Astrocyte (in vitro differentiated cells and primary cell): ENCODE measurements at regions not wholly inside any gene's neighbourhood (a gene's known extent, or its start where the extent isn't known, plus 50 kb on each side); places are given as distances from the start of the nearest gene placed in this dataset.

ENCODE experiments used
- DNase-seq: peaks from one replicate; pipeline ENCODE4 v3.0.0-alpha.2; 2010; ENCODE audit warnings: low read depth
- FAIRE-seq: peaks from 2 replicates; lab custom pipeline; 2011; peaks lifted over from hg19 to GRCh38; lab: Jason Lieb, UNC
- H2AFZ ChIP-seq: 2 replicates; pipeline ENCODE4 v1.6.0; 2012; ENCODE audit warnings: low read depth, low read length, inconsistent platforms
- H3K27ac ChIP-seq: 2 replicates; pipeline ENCODE4 v1.5.1; 2011; ENCODE audit warnings: low read depth, low read length, inconsistent platforms
- H3K27me3 ChIP-seq: 2 replicates; pipeline ENCODE4 v1.6.0; 2011; ENCODE audit warnings: low read length, inconsistent platforms; ENCODE audit not compliant: insufficient read depth
- H3K36me3 ChIP-seq: 2 replicates; pipeline ENCODE4 v1.5.1; 2011; ENCODE audit warnings: low read length, inconsistent platforms; ENCODE audit not compliant: insufficient read depth
- H3K4me1 ChIP-seq: 2 replicates; pipeline ENCODE4 v1.5.1; 2011; ENCODE audit warnings: low read length, inconsistent platforms; ENCODE audit not compliant: insufficient read depth
- H3K4me2 ChIP-seq: 2 replicates; pipeline ENCODE4 v1.6.0; 2012; ENCODE audit warnings: low read length, inconsistent platforms
- H3K4me3 ChIP-seq: 2 replicates; pipeline ENCODE4 v1.5.1; 2011; ENCODE audit warnings: low read depth, mild to moderate bottlenecking, low read length, inconsistent platforms; ENCODE audit not compliant: insufficient read depth
- H3K79me2 ChIP-seq: 2 replicates; pipeline ENCODE4 v1.6.0; 2012; ENCODE audit warnings: mild to moderate bottlenecking, low read length, inconsistent platforms; ENCODE audit not compliant: insufficient read depth
- H3K9ac ChIP-seq: 2 replicates; pipeline ENCODE4 v1.6.0; 2012; ENCODE audit warnings: mild to moderate bottlenecking, low read length, inconsistent platforms
- H3K9me3 ChIP-seq: 2 replicates; pipeline ENCODE4 v1.5.1; 2012; ENCODE audit warnings: low read depth, mild to moderate bottlenecking, low read length, inconsistent platforms; ENCODE audit not compliant: insufficient read depth
- H4K20me1 ChIP-seq: 2 replicates; pipeline ENCODE4 v1.6.0; 2012; ENCODE audit warnings: low read length, inconsistent platforms; ENCODE audit not compliant: insufficient read depth
- H3K27ac Mint-ChIP-seq: one replicate; pipeline ENCODE4 v1.8.0; 2021; ENCODE audit warnings: mild to moderate bottlenecking, mixed read lengths; ENCODE audit not compliant: unreplicated experiment
- H3K27me3 Mint-ChIP-seq: one replicate; pipeline ENCODE4 v1.8.0; 2021; ENCODE audit warnings: low read depth, mixed read lengths; ENCODE audit not compliant: unreplicated experiment
- H3K36me3 Mint-ChIP-seq: one replicate; pipeline ENCODE4 v1.8.0; 2021; ENCODE audit warnings: low read depth, mixed read lengths; ENCODE audit not compliant: unreplicated experiment
- H3K4me1 Mint-ChIP-seq: one replicate; pipeline ENCODE4 v1.8.0; 2021; ENCODE audit warnings: low read depth, mixed read lengths; ENCODE audit not compliant: unreplicated experiment
- H3K4me3 Mint-ChIP-seq: one replicate; pipeline ENCODE4 v1.8.0; 2021; ENCODE audit warnings: mild to moderate bottlenecking, moderate library complexity, mixed read lengths; ENCODE audit not compliant: unreplicated experiment
- H3K9me3 Mint-ChIP-seq: one replicate; pipeline ENCODE4 v1.8.0; 2021; ENCODE audit warnings: mild to moderate bottlenecking, mixed read lengths; ENCODE audit not compliant: unreplicated experiment
- EZH2 ChIP-seq: IDR thresholded peaks from 2 replicates; pipeline ENCODE4 v1.6.1; 2012; ENCODE audit warnings: mild to moderate bottlenecking, low read length, inconsistent platforms; ENCODE audit not compliant: insufficient read depth
- TF ChIP-seq, protein P1 (sequence below): IDR thresholded peaks from 2 replicates; pipeline ENCODE4 v1.5.1; 2011; ENCODE audit warnings: low read depth, mild to moderate bottlenecking, inconsistent platforms, low read length, moderate library complexity; ENCODE audit not compliant: insufficient read depth

GRCh38 chr13:99118179-99118578 is 82.5 kb upstream of the UBAC2 start:
- Mint-ChIP-seq H3K4me1 (peaks cover 13% of the 10 kb centered on the region), H3K27me3 (no peaks in the 10 kb centered on the region), H3K36me3 (no peaks in the 10 kb centered on the region), H3K4me3 (no peak overlapping the region), H3K27ac (no peak overlapping the region), H3K9me3 (peaks cover 5% of the 10 kb centered on the region)
- FAIRE-seq (no peak), DNase-seq (no peak)
- no peak overlapping the region for H2AFZ ChIP-seq
- H3K79me2 ChIP-seq, result no peaks in the 10 kb centered on the region
- TF ChIP-seq EZH2, result no peak
- TF ChIP-seq, protein P1, sequence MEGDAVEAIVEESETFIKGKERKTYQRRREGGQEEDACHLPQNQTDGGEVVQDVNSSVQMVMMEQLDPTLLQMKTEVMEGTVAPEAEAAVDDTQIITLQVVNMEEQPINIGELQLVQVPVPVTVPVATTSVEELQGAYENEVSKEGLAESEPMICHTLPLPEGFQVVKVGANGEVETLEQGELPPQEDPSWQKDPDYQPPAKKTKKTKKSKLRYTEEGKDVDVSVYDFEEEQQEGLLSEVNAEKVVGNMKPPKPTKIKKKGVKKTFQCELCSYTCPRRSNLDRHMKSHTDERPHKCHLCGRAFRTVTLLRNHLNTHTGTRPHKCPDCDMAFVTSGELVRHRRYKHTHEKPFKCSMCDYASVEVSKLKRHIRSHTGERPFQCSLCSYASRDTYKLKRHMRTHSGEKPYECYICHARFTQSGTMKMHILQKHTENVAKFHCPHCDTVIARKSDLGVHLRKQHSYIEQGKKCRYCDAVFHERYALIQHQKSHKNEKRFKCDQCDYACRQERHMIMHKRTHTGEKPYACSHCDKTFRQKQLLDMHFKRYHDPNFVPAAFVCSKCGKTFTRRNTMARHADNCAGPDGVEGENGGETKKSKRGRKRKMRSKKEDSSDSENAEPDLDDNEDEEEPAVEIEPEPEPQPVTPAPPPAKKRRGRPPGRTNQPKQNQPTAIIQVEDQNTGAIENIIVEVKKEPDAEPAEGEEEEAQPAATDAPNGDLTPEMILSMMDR, result no peak
- no peaks in the 10 kb centered on the region for H3K9me3 ChIP-seq
- no peaks in the 10 kb centered on the region for H4K20me1 ChIP-seq
- H3K9ac ChIP-seq, result no peak overlapping the region
- H3K4me2 ChIP-seq, result no peak overlapping the region
- no peaks in the 10 kb centered on the region for H3K4me1 ChIP-seq
- H3K27ac ChIP-seq, result no peak overlapping the region
- no peaks in the 10 kb centered on the region for H3K36me3 ChIP-seq
- no peak overlapping the region for H3K4me3 ChIP-seq
- H3K27me3 ChIP-seq, result no peaks in the 10 kb centered on the region

GRCh38 chr13:99119656-99120055 is 81.0 kb upstream of the UBAC2 start:
- TF ChIP-seq, protein P1, result no peak
- no peak for TF ChIP-seq EZH2
- Histone ChIP-seq H4K20me1 (no peaks in the 10 kb centered on the region), H3K4me2 (no peak overlapping the region), H3K4me1 (peaks cover 11% of the 10 kb centered on the region), H3K9me3 (no peaks in the 10 kb centered on the region), H3K79me2 (no peaks in the 10 kb centered on the region), H3K9ac (no peak overlapping the region), H3K27ac (no peak overlapping the region), H2AFZ (no peak overlapping the region), H3K27me3 (no peaks in the 10 kb centered on the region), H3K4me3 (no peak overlapping the region), H3K36me3 (no peaks in the 10 kb centered on the region)
- peaks cover 7% of the 10 kb centered on the region for H3K9me3 Mint-ChIP-seq
- H3K36me3 Mint-ChIP-seq, result no peaks in the 10 kb centered on the region
- H3K4me1 Mint-ChIP-seq, result peaks cover 26% of the 10 kb centered on the region
- no peak for DNase-seq
- H3K27me3 Mint-ChIP-seq, result no peaks in the 10 kb centered on the region
- FAIRE-seq, result no peak
- no peak overlapping the region for H3K27ac Mint-ChIP-seq
- no peak overlapping the region for H3K4me3 Mint-ChIP-seq

- H3K36me3 Mint-ChIP-seq, result no peaks in the 10 kb centered on the region
- Histone ChIP-seq H2AFZ (no peak overlapping the region), H3K79me2 (no peaks in the 10 kb centered on the region), H3K36me3 (no peaks in the 10 kb centered on the region), H3K4me3 (no peak overlapping the region), H3K4me2 (no peak overlapping the region), H3K4me1 (peaks cover 18% of the 10 kb centered on the region), H4K20me1 (no peaks in the 10 kb centered on the region), H3K27me3 (no peaks in the 10 kb centered on the region), H3K9me3 (no peaks in the 10 kb centered on the region), H3K9ac (no peak overlapping the region), H3K27ac (no peak overlapping the region)
- H3K27ac Mint-ChIP-seq, result no peak overlapping the region
- peaks cover 7% of the 10 kb centered on the region for H3K9me3 Mint-ChIP-seq
- no peaks in the 10 kb centered on the region for H3K27me3 Mint-ChIP-seq
- DNase-seq, result no peak
- H3K4me1 Mint-ChIP-seq, result peaks cover 36% of the 10 kb centered on the region
- no peak for FAIRE-seq
- TF ChIP-seq, protein P1, result no peak
- no peak for TF ChIP-seq EZH2
- H3K4me3 Mint-ChIP-seq, result no peak overlapping the region
These were observed 79.9 kb upstream of the UBAC2 start for GRCh38 chr13:99120751-99121150.
